ENCODE measurements at regions not wholly inside any gene's neighbourhood (a gene's known extent, or its start where the extent isn't known, plus 50 kb on each side); places are given as distances from the start of the nearest gene placed in this dataset.

- no peak for TF ChIP-seq CTCF (conservative IDR thresholded peaks at IDR 0.05 in 1 of 2, IDR thresholded peaks at IDR 0.05 in 1 of 2; ENCODE audit: extremely low read depth in 1 of 2, insufficient read depth in 1 of 2, low read depth in 1 of 2, low read length in 2 of 2)
- no peak for TF ChIP-seq EZH2 (IDR thresholded peaks at IDR 0.05; ENCODE audit: borderline replicate concordance, low read length)
Measured at GRCh38 chr2:41916177-41916576, 131.6 kb upstream of the PKDCC start.

Measured in mammary epithelial cell (primary cell).